MCF 10A (cell line): ENCODE measurements at regions not wholly inside any gene's neighbourhood (a gene's known extent, or its start where the extent isn't known, plus 50 kb on each side); places are given as distances from the start of the nearest gene placed in this dataset.

Experiments
- BruUV-seq: library from RNA; stranded (reverse); fragments of 400-500 nt; replicated peaks from 2 replicates; lab custom pipeline; 2021; lab: Mats Ljungman, UMichigan
- CTCF ChIA-PET: fragments of 300-600 bp; sonication (Branson Sonifier 250); formaldehyde crosslinking; extraction: SDS; loops from one replicate; lab custom pipeline; 2021; ENCODE audit warnings: antibody characterized with exemption, inconsistent platforms; lab: Yijun Ruan, JAX
- POLR2A ChIA-PET: fragments of 300-600, 350-650 bp; sonication (Branson Sonifier 250); formaldehyde crosslinking; extraction: SDS; loops from one replicate; lab custom pipeline; 2020; ENCODE audit warnings: antibody characterized with exemption, inconsistent platforms; lab: Yijun Ruan, JAX
- DNase-seq: peaks from one replicate; pipeline ENCODE4 v3.0.0-alpha.2; 2018; ENCODE audit not compliant: unreplicated experiment
- H3K27ac Mint-ChIP-seq: one replicate; pipeline ENCODE4 v1.8.0; 2022; ENCODE audit warnings: mild to moderate bottlenecking, low read depth, mixed read lengths; ENCODE audit not compliant: unreplicated experiment
- H3K27me3 Mint-ChIP-seq: one replicate; pipeline ENCODE4 v1.8.0; 2022; ENCODE audit warnings: mixed read lengths; ENCODE audit not compliant: insufficient read depth, unreplicated experiment
- H3K36me3 Mint-ChIP-seq: one replicate; pipeline ENCODE4 v1.8.0; 2022; ENCODE audit warnings: mild to moderate bottlenecking, moderate library complexity, mixed read lengths; ENCODE audit not compliant: insufficient read depth, unreplicated experiment
- H3K4me1 Mint-ChIP-seq: one replicate; pipeline ENCODE4 v1.8.0; 2022; ENCODE audit warnings: mixed read lengths; ENCODE audit not compliant: insufficient read depth, unreplicated experiment
- H3K4me3 Mint-ChIP-seq: one replicate; pipeline ENCODE4 v1.8.0; 2022; ENCODE audit warnings: mild to moderate bottlenecking, moderate library complexity, mixed read lengths; ENCODE audit not compliant: unreplicated experiment
- H3K9me3 Mint-ChIP-seq: one replicate; pipeline ENCODE4 v1.8.0; 2022; ENCODE audit warnings: mixed read lengths; ENCODE audit not compliant: unreplicated experiment
- CTCF ChIP-seq: fragments of 200-600 bp; IDR thresholded peaks from one replicate; pipeline ENCODE4 v1.8.0; 2022; ENCODE audit warnings: antibody characterized with exemption, mild to moderate bottlenecking; ENCODE audit not compliant: unreplicated experiment
- intact Hi-C: fragments of 100-400 bp; cut with micrococcal nuclease; formaldehyde crosslinking; loops from 2 replicates; pipeline ENCODE4 v1.14.1; 2022

- intact Hi-C loops = no loop called here
- Mint-ChIP-seq H3K27me3 (no peaks in the 10 kb centered on the region), H3K36me3 (no peaks in the 10 kb centered on the region), H3K9me3 (peaks cover 23% of the 10 kb centered on the region), H3K4me3 (no peak overlapping the region), H3K27ac (no peak overlapping the region), H3K4me1 (no peaks in the 10 kb centered on the region)
- no peak for TF ChIP-seq CTCF
- ChIA-PET CTCF (interaction anchor here (0.6 kb wide), 1 partner anchor 9 kb away, joined by 3 read pairs; no protein-coding TSS in a partner anchor), POLR2A (no interaction called here)
- BruUV-seq = no TSS peak
- DNase-seq = no peak
Measured at GRCh38 chr11:70933981-70934583, 318.3 kb downstream of the SHANK2 start.

GRCh38 chr11:70935006-70935768 is 317.2 kb downstream of the SHANK2 start:
- no peak for TF ChIP-seq CTCF
- no TSS peak for BruUV-seq
- Mint-ChIP-seq H3K27ac (no peak overlapping the region), H3K4me3 (no peak overlapping the region), H3K4me1 (no peaks in the 10 kb centered on the region), H3K36me3 (no peaks in the 10 kb centered on the region), H3K9me3 (peaks cover 22% of the 10 kb centered on the region), H3K27me3 (no peaks in the 10 kb centered on the region)
- POLR2A ChIA-PET = no interaction called here
- intact Hi-C loops = no loop called here
- DNase-seq = no peak
- CTCF ChIA-PET = no interaction called here

GRCh38 chr11:70942593-70942992 is 309.8 kb downstream of the SHANK2 start:
- Mint-ChIP-seq H3K4me3 (no peak overlapping the region), H3K4me1 (no peaks in the 10 kb centered on the region), H3K27me3 (no peaks in the 10 kb centered on the region), H3K9me3 (peaks cover 74% of the 10 kb centered on the region), H3K27ac (no peak overlapping the region), H3K36me3 (no peaks in the 10 kb centered on the region)
- peak; percentile 31 for TF ChIP-seq CTCF
- peak; percentile 3 for DNase-seq
- CTCF ChIA-PET = interaction anchor here (0.6 to 0.7 kb wide), 2 partner anchors 8 to 460 kb away, joined by 3 read pairs; no protein-coding TSS in a partner anchor
- no TSS peak for BruUV-seq
- intact Hi-C loops = no loop called here
- POLR2A ChIA-PET = no interaction called here

- no peak overlapping the region for H3K4me3 Mint-ChIP-seq
- H3K9me3 Mint-ChIP-seq = peaks cover 82% of the 10 kb centered on the region
- H3K4me1 Mint-ChIP-seq = no peaks in the 10 kb centered on the region
- no peak for DNase-seq
- ChIA-PET POLR2A (no interaction called here), CTCF (no interaction called here)
- H3K27me3 Mint-ChIP-seq = no peaks in the 10 kb centered on the region
- intact Hi-C loops = no loop called here
- H3K36me3 Mint-ChIP-seq = no peaks in the 10 kb centered on the region
- no peak for TF ChIP-seq CTCF
- H3K27ac Mint-ChIP-seq = no peak overlapping the region
- no TSS peak for BruUV-seq
Measured at GRCh38 chr11:70944141-70944540, 308.2 kb downstream of the SHANK2 start.
